GM19238 (cell line): ENCODE measurements at regions not wholly inside any gene's neighbourhood (a gene's known extent, or its start where the extent isn't known, plus 50 kb on each side); places are given as distances from the start of the nearest gene placed in this dataset.
"Not testable (repeated sequence)": the region's sequence is repeated elsewhere in the genome, so short reads cannot be mapped to it uniquely, and the experiment has no call there.

Experiments
- DNase-seq: peaks from one replicate; pipeline ENCODE4 v3.0.0; 2011; ENCODE audit warnings: low spot score; ENCODE audit not compliant: insufficient read length

- no peak for DNase-seq
Measured at GRCh38 chr10:131810805-131811629, 89.8 kb upstream of the PPP2R2D start.

DNA sequence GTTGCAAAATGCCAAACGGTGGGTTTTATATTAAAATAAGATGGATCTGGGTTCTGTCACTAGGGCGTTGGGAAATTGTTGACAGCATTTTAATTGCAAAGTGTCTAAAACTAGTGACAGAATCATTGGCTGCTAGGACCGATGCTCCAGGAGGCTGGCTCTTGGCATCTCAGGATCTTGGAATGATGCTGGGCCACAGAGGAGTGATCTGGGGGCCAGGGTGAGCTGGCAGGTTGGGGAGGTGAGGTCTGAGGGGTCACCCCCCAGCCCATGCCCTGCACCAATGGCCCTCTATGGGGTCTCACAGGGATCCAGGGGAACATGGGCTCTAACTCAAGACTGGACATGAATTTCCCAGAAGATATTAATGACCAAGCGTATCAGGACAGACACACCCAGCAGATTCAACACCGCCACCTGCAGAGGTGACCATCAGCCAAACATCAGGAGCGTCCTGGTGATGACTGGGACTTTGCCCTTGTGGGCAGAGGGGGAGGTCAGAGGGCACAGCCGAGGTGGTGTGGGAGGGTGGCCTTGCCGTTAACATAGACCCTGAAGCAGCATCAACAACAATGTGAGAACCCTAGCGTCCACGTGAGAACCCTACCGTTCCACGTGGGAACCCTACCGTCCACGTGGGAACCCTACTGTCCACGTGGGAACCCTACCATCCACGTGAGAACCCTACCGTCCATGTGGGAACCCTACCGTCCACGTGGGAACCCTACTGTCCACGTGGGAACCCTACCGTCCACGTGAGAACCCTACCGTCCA, 89.0 kb upstream of the PPP2R2D start:
- no peak for DNase-seq

- DNase-seq, result no peak
Measured at GRCh38 chr10:131812736-131813604, 87.8 kb upstream of the PPP2R2D start.

- DNase-seq, result no peak
Measured at GRCh38 chr10:131814567-131815265, 86.1 kb upstream of the PPP2R2D start.

DNA sequence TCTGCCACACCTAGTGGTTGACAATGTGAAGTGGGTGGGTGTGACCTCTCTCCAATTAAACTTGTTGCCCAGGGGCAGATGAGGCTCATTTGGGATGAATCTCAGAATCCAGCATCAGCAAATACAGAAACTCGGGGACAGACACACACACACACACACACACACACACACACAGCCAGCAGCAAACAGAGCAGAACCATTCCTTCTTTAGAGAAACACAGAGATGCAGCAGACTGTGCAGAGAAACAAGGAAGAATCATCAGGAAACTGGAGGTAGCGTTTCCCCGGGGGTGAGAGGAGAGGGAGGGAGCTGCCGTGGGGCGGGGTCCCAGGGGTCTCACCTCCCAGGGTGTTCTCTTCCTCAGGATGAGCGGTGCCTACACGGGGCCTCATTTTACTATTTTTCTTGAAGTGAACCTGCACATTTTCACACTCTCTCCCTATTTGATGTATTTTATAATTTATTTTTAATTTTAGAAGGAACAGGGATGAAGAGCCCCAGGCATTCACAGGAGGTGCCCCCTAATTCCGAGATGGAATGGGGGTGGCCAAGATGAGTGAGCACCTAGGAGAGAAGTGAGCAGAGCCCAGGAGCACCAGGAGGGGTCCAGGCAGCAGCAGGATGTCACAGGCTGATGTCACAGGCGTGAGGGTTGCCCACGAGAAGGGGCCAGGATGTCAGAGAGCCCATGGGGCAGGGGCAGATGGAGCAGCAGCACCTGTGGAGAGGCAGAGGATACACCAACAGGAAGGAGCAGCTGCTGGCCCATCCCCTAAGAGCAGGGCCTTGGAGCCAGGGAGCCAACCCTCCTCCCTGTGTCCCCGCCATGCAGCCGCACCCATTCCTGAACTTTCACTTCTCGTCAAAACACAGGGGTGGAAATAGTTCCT, 85.3 kb upstream of the PPP2R2D start:
- no peak for DNase-seq

DNA sequence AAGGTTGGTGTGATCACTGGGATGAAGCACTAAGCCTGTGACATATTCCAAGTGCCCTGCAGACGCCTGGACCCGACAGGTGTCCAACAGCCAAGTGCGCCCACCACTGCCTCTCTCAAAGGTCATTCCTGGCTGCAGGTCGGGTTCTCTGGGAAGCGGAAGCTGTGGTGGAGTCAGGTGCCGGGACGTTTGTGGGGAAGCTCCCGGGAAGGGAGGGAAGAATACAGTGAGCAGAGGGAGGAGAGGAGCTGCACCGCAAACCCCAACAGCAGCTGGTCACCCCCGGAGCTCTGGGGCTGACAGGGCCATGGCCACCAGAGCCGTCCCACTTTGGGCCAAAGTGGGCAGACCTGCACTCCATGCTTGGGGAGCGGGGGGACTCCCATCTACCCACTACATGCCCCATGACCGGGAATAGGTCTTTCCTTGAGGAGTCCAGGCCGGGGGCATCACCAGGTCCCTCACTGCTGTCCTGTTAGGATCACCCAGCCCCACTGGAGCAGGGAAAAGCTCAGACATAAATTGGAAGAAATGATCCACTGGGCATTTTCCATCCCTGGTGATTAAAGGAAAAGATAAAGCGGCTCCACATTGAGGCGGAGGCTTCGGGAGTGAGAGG, 84.5 kb upstream of the PPP2R2D start:
- DNase-seq, result no peak

DNA sequence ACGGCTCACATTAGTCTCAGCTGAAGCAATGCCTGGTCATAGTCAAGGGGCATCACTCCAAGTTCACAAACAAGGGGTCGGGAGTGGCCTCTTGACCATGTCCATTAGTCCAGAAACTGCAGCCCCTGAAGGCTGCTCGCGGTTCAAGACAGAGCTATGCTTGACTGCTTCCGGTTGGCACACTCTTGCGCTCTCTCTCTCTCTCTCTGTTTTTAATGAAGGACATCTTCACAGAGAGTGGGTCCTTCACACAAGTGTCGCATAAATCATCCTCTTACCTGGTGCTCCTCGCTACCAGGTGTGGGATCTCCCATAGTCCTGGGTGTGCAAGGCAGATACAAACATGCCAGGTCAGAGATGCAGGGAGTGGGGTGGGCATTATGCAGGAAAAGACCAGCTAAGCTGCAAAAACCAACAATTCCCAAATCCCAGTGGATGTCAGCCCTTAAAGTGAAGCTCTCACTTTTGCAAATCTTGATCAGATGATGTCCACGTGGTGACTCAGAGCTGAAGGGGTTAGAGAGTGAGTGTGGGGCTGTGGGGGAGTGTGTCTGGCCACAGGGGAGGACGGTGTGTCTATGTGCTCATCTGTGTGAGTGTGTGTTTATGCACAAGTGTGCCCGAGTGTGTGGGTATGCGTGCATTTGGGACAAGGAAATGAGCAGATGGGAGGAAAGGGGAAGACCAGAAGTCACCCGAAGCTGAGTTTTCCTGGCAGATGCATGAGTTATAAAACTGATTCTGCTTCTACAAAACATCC, 83.7 kb upstream of the PPP2R2D start:
- DNase-seq, result no peak

DNA sequence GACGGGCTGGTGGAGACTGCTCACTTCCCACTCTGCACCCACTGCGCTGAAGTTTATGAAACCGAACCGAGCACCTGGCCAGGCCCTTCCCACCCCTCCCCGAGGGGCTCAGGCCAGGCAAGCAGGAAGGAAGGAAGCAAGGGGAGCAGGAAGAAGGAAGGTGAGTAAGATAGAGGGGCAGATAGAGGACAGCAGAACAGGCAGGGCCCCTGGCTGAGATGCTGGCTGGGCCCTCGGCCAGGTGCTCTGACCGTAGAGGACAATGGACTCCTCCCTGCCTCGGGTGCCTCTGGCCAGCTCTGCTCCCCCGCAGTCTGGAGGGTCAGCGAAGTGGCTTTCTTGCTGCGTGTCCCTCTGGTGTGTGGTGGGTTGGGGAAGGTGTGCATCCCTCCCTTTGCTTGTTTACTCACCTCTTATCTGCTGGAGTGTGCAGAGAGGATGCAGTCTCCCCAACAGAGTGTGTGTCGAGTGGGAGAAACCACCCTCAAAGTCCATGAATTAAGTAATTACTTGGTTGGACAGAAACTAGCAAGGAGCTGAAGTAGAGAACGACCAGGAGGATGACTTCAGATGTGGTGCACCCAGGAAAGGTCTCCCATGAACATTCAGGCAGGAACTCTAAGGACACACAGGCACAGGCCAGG, 82.8 kb upstream of the PPP2R2D start:
- no peak for DNase-seq

DNA sequence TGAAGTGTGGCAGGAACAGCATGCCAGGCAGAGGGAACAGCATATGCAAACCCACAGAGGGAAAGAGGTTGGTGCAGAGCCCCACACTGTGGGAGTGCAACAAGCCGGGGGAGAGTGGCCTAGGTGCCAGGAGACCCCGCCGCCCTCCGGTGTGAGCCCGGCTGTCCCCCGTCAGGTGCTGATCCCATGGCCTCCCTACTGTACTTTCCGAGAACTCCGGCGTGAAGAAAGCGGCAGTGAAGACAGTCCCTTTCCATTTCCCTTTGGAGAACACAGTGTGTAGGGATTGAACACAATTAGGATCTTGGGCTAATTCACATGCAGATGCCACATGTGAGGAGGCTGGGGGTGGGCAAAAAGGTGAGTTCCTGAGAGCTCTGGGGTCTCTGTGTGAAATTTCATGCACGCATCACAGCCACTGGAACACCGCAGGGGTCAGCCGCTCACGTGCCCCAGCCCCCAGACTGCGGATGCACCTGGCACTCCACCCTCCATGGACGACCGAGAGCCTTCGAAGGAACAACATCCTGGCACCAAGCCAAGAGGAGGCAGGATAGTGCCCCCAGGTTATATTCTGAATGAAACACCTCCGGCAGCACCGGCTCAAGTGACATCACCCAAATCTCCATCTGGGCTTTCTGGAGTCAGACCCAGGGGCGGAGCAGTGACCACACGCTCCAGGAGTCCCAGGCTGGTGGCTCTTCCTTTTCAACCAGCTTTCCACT, 82.1 kb upstream of the PPP2R2D start:
- DNase-seq, result no peak

- no peak for DNase-seq
Measured at GRCh38 chr10:131819241-131820072, 81.4 kb upstream of the PPP2R2D start.

DNA sequence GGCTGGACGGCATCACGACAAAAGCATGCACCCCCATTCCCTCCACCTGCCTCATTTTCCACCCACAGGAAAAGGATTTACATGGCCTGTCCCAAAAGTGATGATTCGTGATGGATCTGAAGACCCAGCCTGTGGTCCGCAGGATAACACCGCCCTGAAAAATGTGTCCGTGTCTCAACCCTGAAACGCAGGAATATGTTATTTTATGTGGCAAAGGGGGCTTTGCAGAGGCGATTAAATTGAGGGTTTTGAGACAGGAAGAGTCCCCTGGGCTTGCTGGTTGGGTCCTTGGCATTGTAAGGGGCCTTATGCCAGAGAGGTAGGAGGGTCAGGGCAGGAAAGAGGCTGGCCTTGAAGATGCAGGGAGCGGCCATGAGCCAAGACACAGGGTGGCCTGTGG, 80.2 kb upstream of the PPP2R2D start:
- no peak for DNase-seq

- no peak for DNase-seq
Measured at GRCh38 chr10:131821378-131822012, 79.3 kb upstream of the PPP2R2D start.

GRCh38 chr10:131822013-131822691, 78.7 kb upstream of the PPP2R2D start:
- no peak for DNase-seq

DNA sequence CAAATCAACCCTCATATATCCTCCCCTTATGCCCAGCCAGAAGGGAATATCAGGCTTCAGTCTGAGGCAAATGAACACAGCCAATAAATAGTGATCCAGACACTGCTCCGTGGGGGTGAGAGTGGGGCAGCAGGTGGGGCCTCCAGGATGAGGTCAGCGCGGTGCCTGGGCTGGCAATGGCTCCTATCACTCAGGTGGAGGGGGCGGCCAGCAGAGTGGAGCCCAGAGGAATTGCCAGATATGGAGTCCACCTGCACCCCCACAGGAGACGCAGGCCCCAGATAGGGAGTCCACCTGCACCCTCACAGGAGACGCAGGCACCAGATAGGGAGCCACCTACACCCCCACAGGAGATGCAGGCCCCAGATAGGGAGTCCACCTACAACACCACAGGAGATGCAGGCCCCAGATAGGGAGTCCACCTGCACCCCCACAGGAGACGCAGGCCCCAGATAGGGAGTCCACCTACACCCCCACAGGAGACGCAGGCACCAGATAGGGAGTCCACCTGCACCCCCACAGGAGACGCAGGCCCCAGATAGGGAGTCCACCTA, 78.0 kb upstream of the PPP2R2D start:
- DNase-seq, result no peak

DNA sequence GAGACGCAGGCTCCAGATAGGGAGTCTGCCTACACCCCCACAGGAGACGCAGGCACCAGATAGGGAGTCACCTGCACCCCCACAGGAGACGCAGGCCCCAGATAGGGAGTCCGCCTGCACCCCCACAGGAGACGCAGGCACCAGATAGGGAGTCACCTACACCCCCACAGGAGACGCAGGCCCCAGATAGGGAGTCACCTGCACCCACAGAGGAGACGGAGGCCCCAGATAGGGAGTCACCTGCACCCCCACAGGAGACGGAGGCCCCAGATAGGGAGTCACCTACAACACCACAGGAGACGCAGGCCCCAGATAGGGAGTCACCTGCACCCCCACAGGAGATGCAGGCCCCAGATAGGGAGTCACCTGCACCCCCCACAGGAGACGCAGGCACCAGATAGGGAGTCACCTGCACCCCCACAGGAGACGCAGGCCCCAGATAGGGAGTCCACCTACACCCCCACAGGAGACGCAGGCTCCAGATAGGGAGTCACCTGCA, 77.2 kb upstream of the PPP2R2D start:
- DNase-seq, result not testable (repeated sequence)
